Lung (tissue), 11 donors: ENCODE measurements at regions not wholly inside any gene's neighbourhood (a gene's known extent, or its start where the extent isn't known, plus 50 kb on each side); places are given as distances from the start of the nearest gene placed in this dataset.

ENCODE experiments used
- ATAC-seq: fragments of 200-7000 bp; cut with Tn5 transposase; one replicate; pipeline ENCODE4 v1.9.1; 2020; ENCODE audit warnings: moderate number of reproducible peaks; ENCODE audit not compliant: insufficient read depth, low FRiP score
- DNase-seq, 3 donors: peaks; one replicate each; pipeline ENCODE4 v3.0.0-alpha.2; 2013 to 2017
- H3K27ac ChIP-seq, 2 donors: one replicate each; pipeline ENCODE4 v1.5.1; 2013; ENCODE audit warnings: mild to moderate bottlenecking in 2 of 2, moderate library complexity in 2 of 2, control low read depth in 1 of 2, inconsistent platforms in 1 of 2, low read depth in 1 of 2, low read length in 1 of 2
- H3K27me3 ChIP-seq, 3 donors: one replicate each; pipeline ENCODE4 v1.5.1; 2013; ENCODE audit warnings: low read length in 2 of 3; ENCODE audit not compliant: control insufficient read depth in 3 of 3, insufficient read depth in 3 of 3
- H3K36me3 ChIP-seq, 4 donors: one replicate each; pipeline ENCODE4 v1.5.1; 2013; ENCODE audit warnings: low read length in 4 of 4, mild to moderate bottlenecking in 1 of 4, moderate library complexity in 1 of 4; ENCODE audit not compliant: control insufficient read depth in 4 of 4, insufficient read depth in 4 of 4
- H3K4me1 ChIP-seq, 5 donors: one replicate each; pipeline ENCODE4 v1.5.1; 2013; ENCODE audit warnings: low read length in 5 of 5, mild to moderate bottlenecking in 2 of 5, moderate library complexity in 1 of 5; ENCODE audit not compliant: control insufficient read depth in 5 of 5, insufficient read depth in 5 of 5
- H3K4me3 ChIP-seq: one replicate; pipeline ENCODE4 v1.5.1; 2013; ENCODE audit warnings: mild to moderate bottlenecking, control low read depth, moderate library complexity
- H3K9ac ChIP-seq, 2 donors: one replicate each; pipeline ENCODE4 v1.5.1; 2013; ENCODE audit warnings: low read length in 2 of 2, control low read depth in 1 of 2; ENCODE audit not compliant: insufficient read depth in 1 of 2
- H3K9me3 ChIP-seq, 4 donors: one replicate each; pipeline ENCODE4 v1.5.1; 2013; ENCODE audit warnings: low read length in 3 of 4, mild to moderate bottlenecking in 1 of 4, moderate library complexity in 1 of 4; ENCODE audit not compliant: control insufficient read depth in 4 of 4, insufficient read depth in 3 of 4
- CTCF ChIP-seq: IDR thresholded peaks from 2 replicates; pipeline ENCODE4 v1.5.1; 2012; ENCODE audit warnings: mild to moderate bottlenecking; ENCODE audit errors: control extremely low read depth, extremely low read depth
- WGBS, 2 donors: extraction: QIAGEN DNeasy Blood & Tissue Kit; methylation state at CpG; one replicate each; pipeline ENCODE4 v1.1.7; 2013; 5-methylcytosine and 5-hydroxymethylcytosine counted together
- donor health status: control.
- donor health status: control.
- donor health status: Bipolar disorder and iron deficiency.
- donor health status: healthy.
- donor health status: DM: yes; HTN: yes; CAD: no.

- Histone ChIP-seq H3K27me3 (no peaks in the 10 kb centered on the region), H3K4me3 (no peak overlapping the region), H3K9ac (no peak overlapping the region), H3K4me1 (peaks cover 0 to 6% (median 0%) of the 10 kb centered on the region in 5 donors), H3K9me3 (peaks cover 0 to 1% (median 0%) of the 10 kb centered on the region in 4 donors), H3K27ac (no peak overlapping the region), H3K36me3 (no peaks in the 10 kb centered on the region)
- no peak for DNase-seq
- no peak for ATAC-seq
- no peak for TF ChIP-seq CTCF
- 41 to 89% methylated on average over 1 of the region's 1 CpG for WGBS, 2 donors
Measured at GRCh38 chr13:103195762-103196161, 129.5 kb upstream of the SLC10A2 start.

GRCh38 chr13:103194871-103195270 is 128.7 kb upstream of the SLC10A2 start:
- WGBS, 2 donors: 63 to 68% methylated on average over 2 of the region's 2 CpGs
- no peaks in the 10 kb centered on the region for H3K36me3 ChIP-seq
- no peak overlapping the region for H3K9ac ChIP-seq
- no peak overlapping the region for H3K27ac ChIP-seq
- ATAC-seq: no peak
- no peak for DNase-seq
- H3K9me3 ChIP-seq: peaks cover 0 to 1% (median 0%) of the 10 kb centered on the region in 4 donors
- H3K27me3 ChIP-seq: no peaks in the 10 kb centered on the region
- no peak for TF ChIP-seq CTCF
- no peak overlapping the region for H3K4me3 ChIP-seq
- H3K4me1 ChIP-seq: peaks cover 0 to 9% (median 0%) of the 10 kb centered on the region in 5 donors

GRCh38 chr13:103192511-103193135 is 126.4 kb upstream of the SLC10A2 start:
- ATAC-seq: no peak
- WGBS, 2 donors: 85% methylated on average over 1 of the region's 1 CpG
- no peak for DNase-seq

More at GRCh38 chr13:103192511-103193135, 126.4 kb upstream of the SLC10A2 start:
- H3K4me3 ChIP-seq: no peak overlapping the region
- H3K9me3 ChIP-seq: peaks cover 0 to 1% (median 0%) of the 10 kb centered on the region in 4 donors
- H3K27ac ChIP-seq: no peak overlapping the region
- H3K27me3 ChIP-seq: no peaks in the 10 kb centered on the region
- TF ChIP-seq CTCF: no peak
- no peak overlapping the region for H3K9ac ChIP-seq
- no peaks in the 10 kb centered on the region for H3K36me3 ChIP-seq
- H3K4me1 ChIP-seq: peaks cover 0 to 13% (median 2%) of the 10 kb centered on the region in 5 donors
